K562 (cell line): ENCODE measurements at regions not wholly inside any gene's neighbourhood (a gene's known extent, or its start where the extent isn't known, plus 50 kb on each side); places are given as distances from the start of the nearest gene placed in this dataset.

Experiments used
- CSDE1 ChIP-seq, 2 experiments: fragments of 450-650 bp; IDR thresholded peaks; 2 replicates each; pipeline ENCODE4 v1.6.1; 2016; ENCODE audit warnings: mild to moderate bottlenecking in 1 of 2
- ETV5 ChIP-seq: sonication (generic); formaldehyde crosslinking; IDR thresholded peaks from 2 replicates; pipeline ENCODE4 v1.4.0; 2020; ENCODE audit warnings: low read depth, mild to moderate bottlenecking, missing genetic modification reagents
- FUS ChIP-seq: fragments of 200-400 bp; formaldehyde crosslinking; optimal IDR thresholded peaks from 2 replicates; pipeline ENCODE3; 2017; ENCODE audit warnings: low read depth, low read length
- GABPB2 ChIP-seq: fragments of 250-450 bp; sonication (Bioruptor Pico); conservative IDR thresholded peaks from 2 replicates; pipeline ENCODE4 v1.5.1; 2021; ENCODE audit warnings: mild to moderate bottlenecking
- KAT8 ChIP-seq: fragments of 450-650 bp; IDR thresholded peaks from 2 replicates; pipeline ENCODE4 v1.6.1; 2016; ENCODE audit warnings: low read depth, mild to moderate bottlenecking
- MAFK ChIP-seq: IDR thresholded peaks from 2 replicates; pipeline ENCODE4 v1.6.1; 2011; ENCODE audit warnings: low read length, improper control_type of control experiment
- PML ChIP-seq: IDR thresholded peaks from 2 replicates; pipeline ENCODE4 v1.6.1; 2012; ENCODE audit warnings: low read length, inconsistent platforms
- POLR2AphosphoS2 ChIP-seq: IDR thresholded peaks from 2 replicates; pipeline ENCODE4 v1.6.1; 2012; ENCODE audit warnings: low read length, improper control_type of control experiment
- ZNF318 ChIP-seq, 2 experiments: fragments of 450-650 bp; IDR thresholded peaks; 2 replicates each; pipeline ENCODE4 v1.6.1; 2016; ENCODE audit warnings: mild to moderate bottlenecking in 2 of 2, borderline replicate concordance in 1 of 2, low read depth in 1 of 2, moderate library complexity in 1 of 2
- TF ChIP-seq, protein P1 (sequence below), 2 experiments: fragments of 450-650 bp; formaldehyde crosslinking in 1 of 2; IDR thresholded peaks; 2 replicates each; pipeline versions ENCODE4 v1.4.0 to v1.6.1; 2014 to 2020; ENCODE audit warnings: mild to moderate bottlenecking in 2 of 2, borderline replicate concordance in 1 of 2, low read depth in 1 of 2
- TF ChIP-seq, protein P2 (sequence below): fragments of 450-650 bp; conservative IDR thresholded peaks from 2 replicates; pipeline ENCODE4 v1.6.1; 2016; ENCODE audit warnings: missing genetic modification characterization, low read depth, mild to moderate bottlenecking, control low read depth, missing compliant biosample characterization

DNA sequence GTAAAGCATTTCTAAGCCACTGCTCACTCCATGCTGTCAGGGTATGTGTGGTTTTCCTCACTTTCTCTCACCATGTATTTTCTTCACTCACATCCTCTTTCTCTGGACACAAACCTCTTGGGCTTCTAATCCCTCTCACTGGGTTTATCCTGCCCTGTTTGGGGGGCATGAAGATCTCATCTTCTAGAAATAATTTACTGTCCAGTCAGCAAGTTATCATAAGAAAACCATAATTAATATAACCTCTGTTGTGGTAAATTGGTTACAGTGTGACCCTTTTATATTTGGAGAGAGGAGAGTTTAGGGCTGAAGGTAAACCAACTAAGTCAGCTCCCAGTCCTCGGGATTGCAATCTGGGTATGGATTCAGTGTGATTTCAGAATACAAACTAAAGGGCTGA, 213.8 kb upstream of the PROX1 start (continued):
- TF ChIP-seq, protein P1, sequence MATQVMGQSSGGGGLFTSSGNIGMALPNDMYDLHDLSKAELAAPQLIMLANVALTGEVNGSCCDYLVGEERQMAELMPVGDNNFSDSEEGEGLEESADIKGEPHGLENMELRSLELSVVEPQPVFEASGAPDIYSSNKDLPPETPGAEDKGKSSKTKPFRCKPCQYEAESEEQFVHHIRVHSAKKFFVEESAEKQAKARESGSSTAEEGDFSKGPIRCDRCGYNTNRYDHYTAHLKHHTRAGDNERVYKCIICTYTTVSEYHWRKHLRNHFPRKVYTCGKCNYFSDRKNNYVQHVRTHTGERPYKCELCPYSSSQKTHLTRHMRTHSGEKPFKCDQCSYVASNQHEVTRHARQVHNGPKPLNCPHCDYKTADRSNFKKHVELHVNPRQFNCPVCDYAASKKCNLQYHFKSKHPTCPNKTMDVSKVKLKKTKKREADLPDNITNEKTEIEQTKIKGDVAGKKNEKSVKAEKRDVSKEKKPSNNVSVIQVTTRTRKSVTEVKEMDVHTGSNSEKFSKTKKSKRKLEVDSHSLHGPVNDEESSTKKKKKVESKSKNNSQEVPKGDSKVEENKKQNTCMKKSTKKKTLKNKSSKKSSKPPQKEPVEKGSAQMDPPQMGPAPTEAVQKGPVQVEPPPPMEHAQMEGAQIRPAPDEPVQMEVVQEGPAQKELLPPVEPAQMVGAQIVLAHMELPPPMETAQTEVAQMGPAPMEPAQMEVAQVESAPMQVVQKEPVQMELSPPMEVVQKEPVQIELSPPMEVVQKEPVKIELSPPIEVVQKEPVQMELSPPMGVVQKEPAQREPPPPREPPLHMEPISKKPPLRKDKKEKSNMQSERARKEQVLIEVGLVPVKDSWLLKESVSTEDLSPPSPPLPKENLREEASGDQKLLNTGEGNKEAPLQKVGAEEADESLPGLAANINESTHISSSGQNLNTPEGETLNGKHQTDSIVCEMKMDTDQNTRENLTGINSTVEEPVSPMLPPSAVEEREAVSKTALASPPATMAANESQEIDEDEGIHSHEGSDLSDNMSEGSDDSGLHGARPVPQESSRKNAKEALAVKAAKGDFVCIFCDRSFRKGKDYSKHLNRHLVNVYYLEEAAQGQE (IDR thresholded peaks at IDR 0.05; ENCODE audit: borderline replicate concordance) = no peak
- TF ChIP-seq, protein P1 (CRISPR knock-in tag; IDR thresholded peaks at IDR 0.05; ENCODE audit: low read depth) = no peak
- TF ChIP-seq POLR2AphosphoS2 (no peak), PML (no peak), ZNF318 (IDR thresholded peaks at IDR 0.05; ENCODE audit: borderline replicate concordance in 1 of 2, low read depth in 1 of 2) (no peak), GABPB2 (no peak), MAFK (peak; percentile 39; the same call in 1 of the 2 replicates), KAT8 (no peak), ETV5 (CRISPR knock-in tag) (no peak), FUS (no peak), CSDE1 (IDR thresholded peaks at IDR 0.05) (no peak)
- TF ChIP-seq, protein P2, sequence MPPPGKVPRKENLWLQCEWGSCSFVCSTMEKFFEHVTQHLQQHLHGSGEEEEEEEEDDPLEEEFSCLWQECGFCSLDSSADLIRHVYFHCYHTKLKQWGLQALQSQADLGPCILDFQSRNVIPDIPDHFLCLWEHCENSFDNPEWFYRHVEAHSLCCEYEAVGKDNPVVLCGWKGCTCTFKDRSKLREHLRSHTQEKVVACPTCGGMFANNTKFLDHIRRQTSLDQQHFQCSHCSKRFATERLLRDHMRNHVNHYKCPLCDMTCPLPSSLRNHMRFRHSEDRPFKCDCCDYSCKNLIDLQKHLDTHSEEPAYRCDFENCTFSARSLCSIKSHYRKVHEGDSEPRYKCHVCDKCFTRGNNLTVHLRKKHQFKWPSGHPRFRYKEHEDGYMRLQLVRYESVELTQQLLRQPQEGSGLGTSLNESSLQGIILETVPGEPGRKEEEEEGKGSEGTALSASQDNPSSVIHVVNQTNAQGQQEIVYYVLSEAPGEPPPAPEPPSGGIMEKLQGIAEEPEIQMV (tag) = no peak
